ENCODE measurements at regions not wholly inside any gene's neighbourhood (a gene's known extent, or its start where the extent isn't known, plus 50 kb on each side); places are given as distances from the start of the nearest gene placed in this dataset.

GRCh38 chr1:170461291-170461747 lies 70.6 kb upstream of the GORAB start:
- DNase-seq: peak; percentile 2

- DNase-seq: peak; percentile 2
These were observed 70.1 kb upstream of the GORAB start for GRCh38 chr1:170461762-170462384.

- DNase-seq: no peak
These were observed 61.8 kb upstream of the GORAB start for GRCh38 chr1:170470121-170470520.

- DNase-seq: peak; percentile 10
These were observed 60.4 kb upstream of the GORAB start for GRCh38 chr1:170471398-170472053.

- no peak for DNase-seq
These were observed 51.0 kb upstream of the GORAB start for GRCh38 chr1:170481000-170481399.

All from eye (tissue), 1 donor.